ENCODE measurements at regions not wholly inside any gene's neighbourhood (a gene's known extent, or its start where the extent isn't known, plus 50 kb on each side); places are given as distances from the start of the nearest gene placed in this dataset.

DNA sequence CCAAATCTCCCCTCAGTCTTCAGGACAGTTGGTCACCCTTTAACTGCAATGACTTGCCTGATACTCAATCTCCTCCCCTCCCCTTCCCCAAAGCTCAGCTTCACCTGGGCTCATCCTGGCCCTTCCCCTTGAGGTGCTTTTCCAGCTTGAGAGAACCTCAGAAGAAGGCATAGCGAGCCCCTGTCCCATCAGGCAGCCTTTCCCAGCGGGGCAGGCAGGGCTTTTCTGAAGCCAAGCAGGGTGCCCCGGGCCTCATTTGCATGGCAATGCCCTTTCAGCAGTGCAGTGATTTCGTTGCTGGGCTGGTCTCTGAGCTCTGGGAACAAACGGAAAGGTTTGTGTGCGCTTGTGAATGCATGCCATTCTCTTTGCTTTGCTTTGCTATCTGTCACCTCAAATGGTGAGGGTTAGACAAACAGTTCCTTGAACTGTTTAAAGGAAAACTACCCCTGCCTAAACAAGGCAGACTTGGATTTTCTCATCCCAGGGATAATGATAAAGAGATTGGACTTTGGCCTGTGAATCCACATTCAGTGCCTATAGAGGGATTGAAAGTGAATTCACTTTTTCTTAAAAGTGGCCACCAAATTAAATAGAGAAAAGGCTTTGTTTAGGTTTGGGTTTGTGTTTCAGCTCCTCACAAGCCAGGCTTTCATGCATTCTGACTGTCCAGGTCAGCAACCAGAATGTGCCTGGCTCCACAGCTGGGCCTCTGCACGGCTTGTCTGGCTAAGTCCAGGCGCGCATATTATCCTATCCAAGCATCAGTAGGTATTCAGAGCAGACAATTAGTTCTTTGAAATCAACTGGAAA, 165.3 kb downstream of the ZNF608 start (continued):
- TF ChIP-seq, protein P1, sequence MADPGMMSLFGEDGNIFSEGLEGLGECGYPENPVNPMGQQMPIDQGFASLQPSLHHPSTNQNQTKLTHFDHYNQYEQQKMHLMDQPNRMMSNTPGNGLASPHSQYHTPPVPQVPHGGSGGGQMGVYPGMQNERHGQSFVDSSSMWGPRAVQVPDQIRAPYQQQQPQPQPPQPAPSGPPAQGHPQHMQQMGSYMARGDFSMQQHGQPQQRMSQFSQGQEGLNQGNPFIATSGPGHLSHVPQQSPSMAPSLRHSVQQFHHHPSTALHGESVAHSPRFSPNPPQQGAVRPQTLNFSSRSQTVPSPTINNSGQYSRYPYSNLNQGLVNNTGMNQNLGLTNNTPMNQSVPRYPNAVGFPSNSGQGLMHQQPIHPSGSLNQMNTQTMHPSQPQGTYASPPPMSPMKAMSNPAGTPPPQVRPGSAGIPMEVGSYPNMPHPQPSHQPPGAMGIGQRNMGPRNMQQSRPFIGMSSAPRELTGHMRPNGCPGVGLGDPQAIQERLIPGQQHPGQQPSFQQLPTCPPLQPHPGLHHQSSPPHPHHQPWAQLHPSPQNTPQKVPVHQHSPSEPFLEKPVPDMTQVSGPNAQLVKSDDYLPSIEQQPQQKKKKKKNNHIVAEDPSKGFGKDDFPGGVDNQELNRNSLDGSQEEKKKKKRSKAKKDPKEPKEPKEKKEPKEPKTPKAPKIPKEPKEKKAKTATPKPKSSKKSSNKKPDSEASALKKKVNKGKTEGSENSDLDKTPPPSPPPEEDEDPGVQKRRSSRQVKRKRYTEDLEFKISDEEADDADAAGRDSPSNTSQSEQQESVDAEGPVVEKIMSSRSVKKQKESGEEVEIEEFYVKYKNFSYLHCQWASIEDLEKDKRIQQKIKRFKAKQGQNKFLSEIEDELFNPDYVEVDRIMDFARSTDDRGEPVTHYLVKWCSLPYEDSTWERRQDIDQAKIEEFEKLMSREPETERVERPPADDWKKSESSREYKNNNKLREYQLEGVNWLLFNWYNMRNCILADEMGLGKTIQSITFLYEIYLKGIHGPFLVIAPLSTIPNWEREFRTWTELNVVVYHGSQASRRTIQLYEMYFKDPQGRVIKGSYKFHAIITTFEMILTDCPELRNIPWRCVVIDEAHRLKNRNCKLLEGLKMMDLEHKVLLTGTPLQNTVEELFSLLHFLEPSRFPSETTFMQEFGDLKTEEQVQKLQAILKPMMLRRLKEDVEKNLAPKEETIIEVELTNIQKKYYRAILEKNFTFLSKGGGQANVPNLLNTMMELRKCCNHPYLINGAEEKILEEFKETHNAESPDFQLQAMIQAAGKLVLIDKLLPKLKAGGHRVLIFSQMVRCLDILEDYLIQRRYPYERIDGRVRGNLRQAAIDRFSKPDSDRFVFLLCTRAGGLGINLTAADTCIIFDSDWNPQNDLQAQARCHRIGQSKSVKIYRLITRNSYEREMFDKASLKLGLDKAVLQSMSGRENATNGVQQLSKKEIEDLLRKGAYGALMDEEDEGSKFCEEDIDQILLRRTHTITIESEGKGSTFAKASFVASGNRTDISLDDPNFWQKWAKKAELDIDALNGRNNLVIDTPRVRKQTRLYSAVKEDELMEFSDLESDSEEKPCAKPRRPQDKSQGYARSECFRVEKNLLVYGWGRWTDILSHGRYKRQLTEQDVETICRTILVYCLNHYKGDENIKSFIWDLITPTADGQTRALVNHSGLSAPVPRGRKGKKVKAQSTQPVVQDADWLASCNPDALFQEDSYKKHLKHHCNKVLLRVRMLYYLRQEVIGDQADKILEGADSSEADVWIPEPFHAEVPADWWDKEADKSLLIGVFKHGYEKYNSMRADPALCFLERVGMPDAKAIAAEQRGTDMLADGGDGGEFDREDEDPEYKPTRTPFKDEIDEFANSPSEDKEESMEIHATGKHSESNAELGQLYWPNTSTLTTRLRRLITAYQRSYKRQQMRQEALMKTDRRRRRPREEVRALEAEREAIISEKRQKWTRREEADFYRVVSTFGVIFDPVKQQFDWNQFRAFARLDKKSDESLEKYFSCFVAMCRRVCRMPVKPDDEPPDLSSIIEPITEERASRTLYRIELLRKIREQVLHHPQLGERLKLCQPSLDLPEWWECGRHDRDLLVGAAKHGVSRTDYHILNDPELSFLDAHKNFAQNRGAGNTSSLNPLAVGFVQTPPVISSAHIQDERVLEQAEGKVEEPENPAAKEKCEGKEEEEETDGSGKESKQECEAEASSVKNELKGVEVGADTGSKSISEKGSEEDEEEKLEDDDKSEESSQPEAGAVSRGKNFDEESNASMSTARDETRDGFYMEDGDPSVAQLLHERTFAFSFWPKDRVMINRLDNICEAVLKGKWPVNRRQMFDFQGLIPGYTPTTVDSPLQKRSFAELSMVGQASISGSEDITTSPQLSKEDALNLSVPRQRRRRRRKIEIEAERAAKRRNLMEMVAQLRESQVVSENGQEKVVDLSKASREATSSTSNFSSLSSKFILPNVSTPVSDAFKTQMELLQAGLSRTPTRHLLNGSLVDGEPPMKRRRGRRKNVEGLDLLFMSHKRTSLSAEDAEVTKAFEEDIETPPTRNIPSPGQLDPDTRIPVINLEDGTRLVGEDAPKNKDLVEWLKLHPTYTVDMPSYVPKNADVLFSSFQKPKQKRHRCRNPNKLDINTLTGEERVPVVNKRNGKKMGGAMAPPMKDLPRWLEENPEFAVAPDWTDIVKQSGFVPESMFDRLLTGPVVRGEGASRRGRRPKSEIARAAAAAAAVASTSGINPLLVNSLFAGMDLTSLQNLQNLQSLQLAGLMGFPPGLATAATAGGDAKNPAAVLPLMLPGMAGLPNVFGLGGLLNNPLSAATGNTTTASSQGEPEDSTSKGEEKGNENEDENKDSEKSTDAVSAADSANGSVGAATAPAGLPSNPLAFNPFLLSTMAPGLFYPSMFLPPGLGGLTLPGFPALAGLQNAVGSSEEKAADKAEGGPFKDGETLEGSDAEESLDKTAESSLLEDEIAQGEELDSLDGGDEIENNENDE (IDR thresholded peaks at IDR 0.05; ENCODE audit: insufficient replicate concordance, low read length): peak; percentile 74
- TF ChIP-seq CHD2 (IDR thresholded peaks at IDR 0.05; ENCODE audit: low read length) (peak; percentile 34; the same call in 1 of the 2 replicates), EP300 (IDR thresholded peaks at IDR 0.05; ENCODE audit: borderline replicate concordance in 1 of 2, low read depth in 2 of 2, low read length in 2 of 2) (0 out of 3 replicates have a peak, but pooled peaks of 1 of the 2 experiments have one; percentile 10), KDM1A (IDR thresholded peaks at IDR 0.05; ENCODE audit: borderline replicate concordance, low read length) (peak; percentile 95), BACH1 (IDR thresholded peaks at IDR 0.05; ENCODE audit: low read length) (no peak)
- TF ChIP-seq, protein P2, sequence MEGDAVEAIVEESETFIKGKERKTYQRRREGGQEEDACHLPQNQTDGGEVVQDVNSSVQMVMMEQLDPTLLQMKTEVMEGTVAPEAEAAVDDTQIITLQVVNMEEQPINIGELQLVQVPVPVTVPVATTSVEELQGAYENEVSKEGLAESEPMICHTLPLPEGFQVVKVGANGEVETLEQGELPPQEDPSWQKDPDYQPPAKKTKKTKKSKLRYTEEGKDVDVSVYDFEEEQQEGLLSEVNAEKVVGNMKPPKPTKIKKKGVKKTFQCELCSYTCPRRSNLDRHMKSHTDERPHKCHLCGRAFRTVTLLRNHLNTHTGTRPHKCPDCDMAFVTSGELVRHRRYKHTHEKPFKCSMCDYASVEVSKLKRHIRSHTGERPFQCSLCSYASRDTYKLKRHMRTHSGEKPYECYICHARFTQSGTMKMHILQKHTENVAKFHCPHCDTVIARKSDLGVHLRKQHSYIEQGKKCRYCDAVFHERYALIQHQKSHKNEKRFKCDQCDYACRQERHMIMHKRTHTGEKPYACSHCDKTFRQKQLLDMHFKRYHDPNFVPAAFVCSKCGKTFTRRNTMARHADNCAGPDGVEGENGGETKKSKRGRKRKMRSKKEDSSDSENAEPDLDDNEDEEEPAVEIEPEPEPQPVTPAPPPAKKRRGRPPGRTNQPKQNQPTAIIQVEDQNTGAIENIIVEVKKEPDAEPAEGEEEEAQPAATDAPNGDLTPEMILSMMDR (IDR thresholded peaks at IDR 0.05; ENCODE audit: control extremely low read depth in 1 of 3, insufficient read depth in 1 of 3, low read depth in 1 of 3, low read length in 3 of 3): no peak; a peak in 1 of 4 replicates

Data from H1 (cell line).